GM12891 (cell line): ENCODE measurements at regions not wholly inside any gene's neighbourhood (a gene's known extent, or its start where the extent isn't known, plus 50 kb on each side); places are given as distances from the start of the nearest gene placed in this dataset.

Experiments used
- DNase-seq: peaks from one replicate; pipeline ENCODE4 v3.0.0; 2011; ENCODE audit warnings: low spot score; ENCODE audit not compliant: insufficient read length
- FAIRE-seq: peaks from 2 replicates; lab custom pipeline; 2011; peaks lifted over from hg19 to GRCh38; lab: Jason Lieb, UNC
- PAX5 ChIP-seq: IDR thresholded peaks from 2 replicates; pipeline ENCODE4 v1.6.1; 2011; ENCODE audit warnings: low read length, moderate library complexity, mild to moderate bottlenecking; ENCODE audit not compliant: insufficient read depth, severe bottlenecking
- POLR2A ChIP-seq: IDR thresholded peaks from 2 replicates; pipeline ENCODE4 v1.6.1; 2011; ENCODE audit warnings: low read depth, low read length, control low read depth
- POLR2AphosphoS5 ChIP-seq: IDR thresholded peaks from 2 replicates; pipeline ENCODE4 v1.6.1; 2011; ENCODE audit warnings: low read depth, low read length, control low read depth
- POU2F2 ChIP-seq: IDR thresholded peaks from 2 replicates; pipeline ENCODE4 v1.6.1; 2011; ENCODE audit warnings: low read depth, mild to moderate bottlenecking, control low read depth, low read length, moderate library complexity
- SPI1 ChIP-seq: IDR thresholded peaks from 2 replicates; pipeline ENCODE4 v1.6.1; 2011; ENCODE audit warnings: low read depth, low read length, control low read depth
- TAF1 ChIP-seq: IDR thresholded peaks from 2 replicates; pipeline ENCODE4 v1.6.1; 2011; ENCODE audit warnings: low read depth, low read length, control low read depth

DNA sequence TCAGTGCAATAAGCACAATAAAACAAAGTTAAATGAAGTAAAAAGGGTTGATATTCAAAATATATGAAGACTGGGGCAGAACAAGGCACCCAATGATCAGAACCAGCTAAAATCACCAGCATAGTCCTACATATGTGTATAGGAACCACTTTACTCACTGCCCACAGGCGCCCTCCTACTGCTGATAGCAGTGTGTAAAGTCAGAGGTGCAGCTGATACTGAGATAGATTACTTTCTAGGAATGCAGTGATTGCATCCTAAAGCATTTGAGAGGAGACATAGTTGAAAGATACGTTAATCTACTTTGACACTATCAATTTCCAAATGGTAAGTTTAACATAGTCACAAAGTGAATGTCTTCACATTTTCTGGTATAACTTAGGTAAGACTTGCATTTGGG is 161.1 kb upstream of the MCHR2 start:
- FAIRE-seq (no peak), DNase-seq (no peak)
- TF ChIP-seq SPI1 (no peak), POU2F2 (no peak)

DNA sequence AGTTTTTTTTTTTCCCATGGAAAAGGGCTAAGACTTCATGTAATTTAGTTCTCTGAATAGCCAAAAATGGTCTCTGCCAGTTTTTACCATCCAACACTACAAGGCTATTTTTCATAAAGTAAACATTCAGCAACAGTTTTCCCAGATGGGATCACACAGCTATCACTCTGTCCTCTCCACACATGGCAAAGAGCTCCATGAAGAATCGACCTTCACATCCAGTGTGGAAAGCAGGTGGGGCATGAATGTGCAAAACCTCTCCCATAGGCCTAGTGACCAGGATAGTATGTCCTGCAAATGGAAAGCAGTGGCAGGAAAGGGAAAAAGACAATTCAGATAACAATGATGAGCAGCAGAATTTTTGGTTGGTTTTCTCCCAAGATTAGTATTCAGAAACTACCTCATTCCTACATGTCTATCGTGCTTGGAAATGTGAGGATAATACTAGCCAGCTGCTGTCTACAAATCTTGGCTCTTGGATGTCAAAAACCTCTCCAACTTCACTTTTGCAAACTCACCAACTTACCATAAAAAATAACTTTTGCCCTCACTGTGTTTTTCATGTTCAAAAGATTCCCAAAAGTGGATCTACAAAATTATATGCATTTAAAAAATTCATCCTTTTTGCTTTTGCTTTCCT is 159.7 kb upstream of the MCHR2 start:
- FAIRE-seq, result no peak
- no peak for DNase-seq
- no peak for TF ChIP-seq POLR2A
- no peak for TF ChIP-seq PAX5
- TF ChIP-seq POLR2AphosphoS5, result no peak
- no peak for TF ChIP-seq TAF1
- TF ChIP-seq SPI1, result no peak
- TF ChIP-seq POU2F2, result no peak

DNA sequence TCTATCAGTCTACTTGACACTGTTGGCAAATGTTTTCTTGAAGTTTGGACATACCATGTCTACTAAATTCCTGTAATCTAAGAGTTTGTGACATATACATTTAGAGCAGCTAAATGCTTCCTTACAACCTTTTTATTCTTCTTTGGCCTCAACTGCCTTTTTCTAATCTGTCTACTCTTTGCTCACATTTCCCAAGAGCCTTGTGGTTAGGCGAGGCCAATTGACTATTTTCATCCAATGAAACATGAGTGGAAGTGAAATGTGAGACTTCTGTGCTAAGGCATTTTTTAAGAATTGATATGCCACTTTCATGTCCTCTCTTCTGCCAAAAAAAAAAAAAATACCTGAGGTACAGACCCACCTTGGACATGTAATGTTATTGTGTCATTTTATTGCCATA is 158.2 kb upstream of the MCHR2 start:
- DNase-seq, result no peak
- TF ChIP-seq POLR2AphosphoS5 (no peak), TAF1 (no peak), SPI1 (no peak), POLR2A (no peak), POU2F2 (no peak), PAX5 (no peak)
- no peak for FAIRE-seq

DNA sequence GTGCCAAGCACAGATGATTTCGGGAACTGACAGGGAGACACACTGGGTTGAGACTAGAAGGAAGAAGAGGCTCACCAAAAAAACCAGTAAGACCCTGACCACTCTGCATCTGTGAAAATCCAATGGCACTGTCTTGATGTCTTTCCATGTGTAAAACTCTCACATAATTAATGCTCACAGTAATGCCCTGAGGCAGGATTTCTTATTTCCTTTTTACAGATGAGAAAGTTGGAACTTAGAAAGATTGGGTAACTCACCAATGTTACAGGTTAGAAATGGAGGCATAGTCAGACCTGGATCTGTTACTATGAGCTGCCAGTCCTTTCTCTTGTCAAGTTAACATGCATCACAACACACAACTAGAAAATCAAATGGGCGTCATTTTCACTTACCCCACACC is 151.0 kb upstream of the MCHR2 start:
- TF ChIP-seq PAX5 (no peak), SPI1 (no peak), POU2F2 (no peak), POLR2A (no peak), POLR2AphosphoS5 (no peak), TAF1 (no peak)
- FAIRE-seq, result no peak
- no peak for DNase-seq

DNA sequence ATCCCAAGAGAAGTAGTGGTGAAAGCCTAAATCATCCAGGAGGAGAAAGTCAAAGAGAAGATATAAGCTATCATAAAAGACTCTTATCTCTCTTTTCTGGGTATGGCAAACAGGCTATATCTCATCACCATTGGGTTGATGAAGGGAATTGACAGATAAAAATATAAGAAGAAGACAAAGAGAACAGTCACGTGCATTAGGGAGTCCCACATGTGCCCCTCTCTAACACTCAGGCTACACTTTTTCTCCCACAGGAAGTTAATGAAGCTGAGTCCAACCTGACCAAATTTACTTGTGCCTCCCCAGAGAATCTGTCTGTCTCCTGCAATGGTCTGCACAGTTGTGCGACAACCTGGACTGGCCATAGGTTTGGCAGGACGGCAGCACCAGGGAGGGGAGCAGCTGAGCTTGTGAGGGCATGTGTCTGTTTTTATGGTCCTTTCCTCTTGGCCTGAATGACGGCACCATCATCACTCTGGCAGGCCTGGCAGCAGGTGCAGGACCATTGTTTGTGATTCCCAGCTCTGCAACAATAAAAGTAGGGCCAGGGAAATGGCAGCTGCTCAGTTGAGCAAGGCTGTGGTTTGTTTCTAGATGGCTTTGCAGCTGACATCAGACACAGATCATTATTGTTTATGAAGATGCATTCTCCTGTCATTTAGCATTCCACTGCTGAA is 144.5 kb upstream of the MCHR2 start:
- TF ChIP-seq POU2F2 (no peak), TAF1 (no peak), POLR2A (no peak), POLR2AphosphoS5 (no peak), PAX5 (no peak), SPI1 (no peak)
- no peak for FAIRE-seq
- DNase-seq, result no peak

DNA sequence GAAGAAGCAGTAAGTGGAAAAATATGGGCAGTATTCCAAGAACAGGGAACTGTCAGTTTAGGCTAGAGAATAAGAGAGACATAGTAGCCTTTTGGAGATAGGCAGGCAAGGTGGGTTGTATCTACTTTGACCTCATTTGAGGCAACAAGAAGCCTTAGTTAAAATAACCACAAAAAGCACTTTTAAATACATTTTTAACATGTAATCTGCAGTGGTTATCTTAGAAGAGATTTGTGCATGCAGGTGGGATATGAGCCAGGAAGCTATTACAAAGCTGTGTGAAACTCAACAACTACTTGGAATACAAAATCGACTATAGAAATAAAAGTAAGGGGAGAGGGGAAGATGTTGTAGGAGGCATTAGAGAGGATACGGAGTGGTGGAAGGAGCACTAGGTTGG is 143.7 kb upstream of the MCHR2 start:
- TF ChIP-seq POLR2AphosphoS5, result no peak
- no peak for TF ChIP-seq POLR2A
- no peak for TF ChIP-seq SPI1
- TF ChIP-seq PAX5, result no peak
- no peak for TF ChIP-seq TAF1
- no peak for TF ChIP-seq POU2F2
- no peak for DNase-seq
- no peak for FAIRE-seq

DNA sequence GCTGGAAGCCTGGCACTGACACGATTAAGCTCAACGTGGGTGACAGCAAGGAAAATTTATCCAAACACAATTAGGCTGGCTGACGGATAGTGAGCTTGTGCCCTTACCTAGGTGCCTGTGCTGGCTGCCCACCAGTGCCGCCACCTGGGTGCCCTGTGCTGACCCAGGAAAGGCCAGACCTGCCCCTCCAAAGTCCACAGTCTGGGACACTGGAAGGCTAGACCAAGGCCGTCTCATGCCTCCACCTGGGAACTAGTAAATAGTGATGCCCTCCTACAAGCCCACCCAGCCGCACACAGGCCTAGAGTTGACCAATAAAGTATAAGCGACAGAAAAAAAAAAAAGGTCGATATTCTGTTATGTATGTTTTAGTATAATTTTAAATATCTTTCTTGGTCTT is 142.6 kb upstream of the MCHR2 start:
- FAIRE-seq, result no peak
- TF ChIP-seq POLR2A (no peak), POU2F2 (no peak), PAX5 (no peak), POLR2AphosphoS5 (no peak), SPI1 (no peak), TAF1 (no peak)
- DNase-seq, result no peak

DNA sequence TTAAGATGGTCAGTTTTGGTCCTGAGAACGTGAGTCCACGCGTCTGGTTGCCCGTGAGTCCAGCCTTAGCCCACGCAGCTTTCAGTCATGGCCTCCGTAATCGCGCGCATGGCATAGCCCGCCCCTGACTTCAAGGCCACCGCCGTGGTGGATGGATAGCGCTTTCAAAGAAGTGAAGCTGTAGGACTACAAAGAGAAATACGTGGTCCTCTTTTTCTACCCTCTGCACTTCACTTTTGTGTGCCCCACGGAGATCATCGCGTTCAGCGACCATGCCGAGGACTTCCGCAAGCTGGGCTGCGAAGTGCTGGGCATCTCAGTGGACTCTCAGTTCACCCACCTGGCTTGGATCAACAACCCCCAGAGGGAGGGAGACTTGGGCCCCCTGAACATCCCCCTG is 142.0 kb upstream of the MCHR2 start:
- no peak for TF ChIP-seq POLR2A
- TF ChIP-seq TAF1, result no peak
- DNase-seq (no peak), FAIRE-seq (no peak)

DNA sequence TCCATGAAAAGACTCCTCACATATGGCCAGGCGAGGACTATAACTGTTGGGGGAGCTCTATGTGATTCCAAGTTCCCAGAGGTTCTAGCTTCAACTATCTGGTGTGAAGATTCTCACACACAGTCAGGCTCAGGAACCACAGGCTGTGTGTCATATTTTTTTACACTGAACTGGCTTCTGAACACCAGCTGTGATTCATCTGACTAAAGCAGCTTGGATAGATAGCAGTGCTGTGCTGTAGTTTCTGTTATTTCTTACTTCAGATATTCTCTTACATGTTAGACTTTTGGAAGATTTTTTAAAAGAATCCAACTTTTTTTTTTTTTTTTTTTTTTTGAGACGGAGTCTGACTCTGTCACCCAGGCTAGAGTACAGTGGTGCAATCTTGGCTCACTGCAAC is 140.7 kb upstream of the MCHR2 start:
- FAIRE-seq (no peak), DNase-seq (no peak)
- no peak for TF ChIP-seq SPI1
- no peak for TF ChIP-seq POLR2AphosphoS5
- TF ChIP-seq TAF1, result no peak
- no peak for TF ChIP-seq POU2F2
- no peak for TF ChIP-seq PAX5
- no peak for TF ChIP-seq POLR2A

DNA sequence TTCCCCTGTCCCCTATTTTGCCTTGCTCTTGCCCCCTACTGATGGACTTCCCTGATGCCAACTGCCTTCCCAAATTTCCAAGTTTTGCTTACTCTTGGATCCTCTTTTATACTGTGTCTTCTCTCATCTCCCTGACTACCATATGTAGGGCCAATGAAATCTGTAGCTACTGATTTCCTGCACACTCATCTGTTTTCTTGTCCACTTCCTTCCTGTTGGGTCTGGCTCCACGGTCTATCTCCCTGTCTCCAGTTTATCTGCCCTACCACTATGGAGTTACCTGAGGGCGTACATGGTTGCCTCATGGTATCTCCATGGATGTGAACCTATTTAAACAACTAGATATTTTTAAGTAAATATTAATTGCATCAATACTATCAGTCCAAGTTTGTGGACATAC is 140.3 kb upstream of the MCHR2 start:
- DNase-seq, result no peak
- no peak for FAIRE-seq
- TF ChIP-seq POU2F2, result no peak
- no peak for TF ChIP-seq PAX5
- no peak for TF ChIP-seq SPI1
- no peak for TF ChIP-seq POLR2AphosphoS5
- no peak for TF ChIP-seq POLR2A
- TF ChIP-seq TAF1, result no peak

DNA sequence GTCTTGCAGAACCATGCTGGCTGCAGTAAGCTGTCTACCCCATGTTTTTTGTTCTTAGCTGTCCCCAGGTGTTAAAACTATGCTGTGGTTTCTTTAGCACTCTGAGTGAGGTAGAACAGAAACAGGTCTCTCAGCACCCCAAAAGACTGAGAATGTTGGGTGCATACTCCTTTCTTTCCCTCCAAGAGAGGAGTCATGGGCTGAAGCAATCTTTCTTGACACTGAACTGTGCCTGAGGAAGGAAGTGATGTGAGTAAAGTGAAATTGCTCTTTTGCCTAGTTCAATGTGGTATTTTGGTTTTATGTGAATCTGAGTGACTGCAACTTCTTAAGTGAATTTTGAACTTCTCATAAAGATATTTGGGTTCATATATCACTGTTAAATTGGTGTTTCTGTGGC is 138.0 kb upstream of the MCHR2 start:
- FAIRE-seq, result no peak
- TF ChIP-seq POLR2A (no peak), SPI1 (no peak), PAX5 (no peak), POLR2AphosphoS5 (no peak), POU2F2 (no peak), TAF1 (no peak)

More for the DNA sequence above, 138.0 kb upstream of the MCHR2 start:
- DNase-seq, result no peak
